Activated gamma-delta T cell treated with anti-CD3 and anti-CD28 coated beads, Interleukin-2, amount 50 U/mL, for 16 hours (primary cell): ENCODE measurements at regions not wholly inside any gene's neighbourhood (a gene's known extent, or its start where the extent isn't known, plus 50 kb on each side); places are given as distances from the start of the nearest gene placed in this dataset.
"Not testable (repeated sequence)": the region's sequence is repeated elsewhere in the genome, so short reads cannot be mapped to it uniquely, and the experiment has no call there.

Experiments
- DNase-seq: peaks from one replicate; pipeline ENCODE4 v3.0.0-alpha.2; 2020; ENCODE audit warnings: low read depth

DNA sequence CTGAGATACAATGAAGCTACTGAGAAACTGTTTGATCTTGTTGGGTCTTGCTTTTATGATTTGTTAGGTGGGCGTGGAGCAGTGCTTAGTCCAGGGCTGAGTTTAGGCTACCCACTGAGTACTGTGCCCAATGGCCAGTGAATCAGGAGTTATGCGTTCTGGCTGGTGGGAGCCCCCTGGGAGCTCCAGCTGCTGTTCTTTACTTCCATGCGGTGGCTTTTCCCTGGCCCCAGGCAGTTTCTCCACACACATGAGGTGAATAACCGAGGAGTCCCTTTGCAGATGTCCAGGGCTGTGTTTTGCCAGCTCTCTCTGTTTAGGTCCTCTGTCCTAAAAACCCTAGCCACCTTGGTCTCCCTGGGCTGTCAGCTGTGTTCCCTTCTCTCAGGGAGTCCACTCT, 106.5 kb downstream of the KLF13 start:
- DNase-seq: no peak

DNA sequence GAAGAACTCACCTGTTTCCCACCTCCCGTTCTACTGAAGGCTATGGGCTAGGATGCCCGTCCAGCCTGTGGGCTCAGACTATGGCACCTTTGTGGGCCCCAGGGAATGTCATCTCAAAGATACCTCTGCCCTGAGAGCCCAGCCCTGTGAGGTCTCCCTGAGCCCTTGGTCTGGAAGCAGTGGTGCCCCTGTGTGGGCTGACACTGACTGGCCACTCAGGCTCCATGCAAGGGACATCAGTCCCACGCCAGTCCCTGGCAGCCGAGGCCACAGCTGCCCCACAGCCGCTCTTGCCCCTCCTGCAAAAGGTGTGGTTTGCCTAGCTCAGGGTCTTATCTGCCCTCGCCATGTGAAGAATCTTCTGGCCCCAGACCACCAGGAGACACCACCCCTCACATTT, 106.9 kb downstream of the KLF13 start:
- DNase-seq: no peak

DNA sequence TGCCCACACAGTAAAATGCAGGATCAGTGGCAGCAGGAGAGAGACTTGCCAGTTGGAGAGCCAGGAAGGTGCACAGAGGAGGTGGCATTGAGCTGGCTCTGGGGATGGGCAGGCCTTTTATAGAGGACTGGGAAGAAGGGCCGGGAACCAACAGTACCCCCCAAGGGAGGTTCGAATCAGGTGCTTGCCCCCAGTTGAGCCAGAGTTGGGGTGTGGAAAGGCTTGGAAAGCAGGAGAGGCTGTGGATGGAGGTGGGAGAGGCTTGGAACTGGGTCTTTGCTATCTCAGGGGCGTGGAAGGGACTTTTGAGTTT, 107.6 kb downstream of the KLF13 start:
- no peak for DNase-seq

DNA sequence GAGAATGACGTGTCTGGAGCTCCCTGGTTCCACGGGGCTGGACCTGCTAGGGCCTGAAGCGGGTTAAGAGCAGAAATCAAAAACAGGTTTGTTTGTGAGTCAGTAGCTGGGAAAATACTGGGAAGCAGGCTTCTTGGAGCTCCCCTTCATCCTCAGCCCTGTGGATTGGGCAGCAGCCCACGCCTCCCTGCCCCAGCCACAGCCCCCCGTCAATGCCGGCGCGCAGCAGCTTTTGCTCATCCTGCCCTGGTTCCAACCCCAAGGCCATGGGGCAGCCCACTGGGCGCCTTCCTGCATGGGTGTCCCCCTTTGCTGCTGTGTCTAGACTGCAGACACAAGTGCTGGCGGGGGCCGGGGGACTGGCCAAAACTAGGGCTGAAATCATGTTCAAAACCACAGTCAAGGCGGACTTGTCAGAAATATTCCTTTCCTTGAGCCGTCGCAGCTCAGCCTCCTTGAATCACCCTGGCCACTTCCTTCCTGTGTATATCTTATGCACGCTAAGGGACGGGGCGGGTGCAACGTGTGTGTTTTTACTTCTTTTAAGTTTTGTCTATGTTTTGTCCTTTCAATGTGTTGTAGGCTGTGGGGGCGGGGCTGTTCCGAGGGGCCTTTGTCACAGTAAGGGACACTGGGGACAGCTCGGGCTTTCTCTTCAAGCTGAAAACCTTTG, 108.1 kb downstream of the KLF13 start:
- DNase-seq: peak; percentile 86

DNA sequence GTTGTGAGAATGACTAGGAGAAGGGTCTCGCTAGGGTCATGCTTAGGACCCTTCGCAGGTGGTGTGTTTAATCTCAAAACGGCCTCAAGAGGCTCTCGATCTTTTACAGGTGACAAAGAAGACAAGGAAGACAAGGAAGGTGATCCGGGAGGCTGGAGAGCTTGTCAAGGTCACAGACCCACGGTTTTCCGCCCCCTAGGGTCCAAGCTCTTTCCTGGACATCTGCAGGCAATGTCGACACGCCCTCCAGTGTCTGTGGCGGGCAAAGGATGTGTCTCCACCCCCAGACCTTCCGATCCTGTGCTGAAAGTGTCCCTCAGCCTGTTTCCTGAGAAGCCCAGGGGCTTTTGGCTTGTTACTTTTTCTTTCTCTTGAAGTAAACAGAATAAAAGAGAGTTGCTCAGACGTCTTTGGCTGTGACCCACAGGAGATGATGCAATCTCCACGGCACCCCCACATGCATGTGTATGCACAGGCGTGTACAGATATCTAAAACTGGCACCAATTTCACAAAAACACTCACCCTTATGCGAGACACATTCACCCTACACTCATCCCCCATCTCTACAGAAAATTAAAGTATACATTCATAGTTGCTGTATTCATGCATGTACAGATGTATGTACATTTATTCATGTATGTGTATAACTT, 108.8 kb downstream of the KLF13 start:
- peak; percentile 75 for DNase-seq

DNA sequence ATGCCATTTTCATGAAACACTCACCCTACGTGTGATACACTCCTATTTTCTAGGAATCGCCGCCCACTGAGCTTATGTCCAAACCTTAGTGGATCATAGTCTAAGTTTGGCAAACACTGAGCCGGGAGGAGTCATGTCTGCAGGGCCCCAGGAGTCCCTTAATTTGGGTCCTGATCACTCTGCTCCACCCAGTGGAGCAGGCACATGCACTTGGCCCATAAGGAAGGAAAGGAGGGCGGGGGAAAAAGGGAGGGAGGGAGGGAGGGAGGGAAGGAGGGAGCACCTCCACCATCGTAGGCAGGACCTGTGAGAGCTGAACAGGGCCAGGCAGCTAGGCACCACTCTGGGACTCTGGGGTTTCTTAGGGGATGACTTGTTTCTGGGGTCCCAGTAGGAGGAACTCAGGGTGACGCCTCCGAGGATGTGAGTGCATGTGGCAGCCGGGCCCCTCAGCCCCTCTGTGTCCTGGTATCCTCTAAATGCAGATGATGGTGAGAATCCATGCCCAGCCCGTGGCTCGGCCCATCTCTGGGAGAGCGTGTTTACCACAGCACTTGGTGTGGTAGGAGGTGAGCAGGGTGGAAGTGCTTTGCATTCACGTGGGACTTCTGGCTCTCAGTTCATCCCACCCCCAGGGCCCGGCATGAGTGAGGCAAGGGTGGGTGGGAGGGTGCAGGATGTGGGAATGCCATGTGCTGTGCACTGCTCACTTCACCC, 109.4 kb downstream of the KLF13 start:
- no peak for DNase-seq

DNA sequence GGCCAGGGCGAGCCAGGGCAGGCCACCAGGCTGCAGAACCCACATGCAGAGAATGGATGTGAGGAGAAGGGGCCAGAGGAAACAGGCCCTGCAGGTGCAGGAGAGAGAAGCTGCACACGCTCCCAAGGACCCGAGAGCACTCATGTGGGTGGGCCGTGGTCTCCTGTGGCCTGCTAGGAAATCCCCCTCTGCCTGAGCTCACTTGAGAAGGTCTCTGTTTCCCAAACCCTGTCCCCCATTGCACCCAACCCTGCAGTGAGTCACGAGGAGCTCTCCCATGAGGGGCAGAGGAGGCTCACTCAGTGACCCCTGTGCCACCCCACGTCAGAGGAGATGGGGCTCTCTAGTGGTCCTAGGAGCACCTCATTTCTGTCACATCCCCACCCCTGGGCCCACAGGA, 111.1 kb downstream of the KLF13 start:
- peak; percentile 54 for DNase-seq

DNA sequence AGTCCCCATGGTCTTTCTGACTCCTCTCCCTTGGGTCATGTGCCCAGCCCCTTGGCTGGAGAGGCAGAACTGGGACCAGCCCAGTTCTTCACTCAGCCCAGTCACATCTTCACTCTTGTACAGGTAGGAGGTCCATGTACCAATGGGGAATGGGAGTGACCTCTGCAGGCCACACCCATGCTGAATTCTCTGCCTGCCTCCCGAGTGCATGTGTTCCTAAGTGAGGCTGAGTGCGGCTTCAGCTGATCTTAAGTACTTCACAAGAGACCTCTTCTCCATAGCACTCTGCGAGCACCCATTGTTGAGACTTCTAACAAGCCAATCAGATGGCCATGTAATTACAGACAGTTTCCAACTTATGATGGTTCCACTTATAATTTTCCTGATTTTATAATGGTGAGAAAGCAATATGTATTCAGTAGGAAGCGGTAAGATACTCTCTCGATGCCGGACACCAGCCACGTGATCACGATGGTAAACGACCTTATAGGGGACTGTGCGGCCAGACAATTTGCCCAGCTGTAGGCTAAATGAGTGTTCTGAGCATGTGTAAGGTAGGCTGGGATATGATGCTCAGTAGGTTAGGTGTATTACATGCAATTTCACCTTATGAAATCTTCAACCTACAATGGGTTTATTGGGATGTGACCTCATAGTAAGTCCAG, 112.1 kb downstream of the KLF13 start:
- DNase-seq: no peak

DNA sequence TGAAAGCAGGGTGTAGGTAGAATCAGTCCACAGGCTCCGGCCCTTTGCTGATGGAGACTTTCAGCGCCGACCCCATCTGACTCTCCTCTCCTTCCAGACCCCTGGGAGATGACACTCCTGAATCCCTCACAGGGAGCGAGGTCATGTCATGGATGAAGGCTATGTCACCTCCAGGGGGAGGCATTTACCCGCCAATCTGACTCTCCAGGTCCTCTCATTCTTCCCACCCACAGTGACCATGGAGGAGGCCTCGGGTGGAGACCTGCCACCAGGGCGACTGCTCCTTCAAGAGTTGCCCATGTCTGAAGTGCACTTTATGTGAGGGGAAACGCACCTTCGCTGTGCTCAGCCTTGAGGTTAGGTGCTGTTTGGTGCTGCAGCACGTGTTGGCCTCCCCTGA, 112.7 kb downstream of the KLF13 start:
- no peak for DNase-seq

DNA sequence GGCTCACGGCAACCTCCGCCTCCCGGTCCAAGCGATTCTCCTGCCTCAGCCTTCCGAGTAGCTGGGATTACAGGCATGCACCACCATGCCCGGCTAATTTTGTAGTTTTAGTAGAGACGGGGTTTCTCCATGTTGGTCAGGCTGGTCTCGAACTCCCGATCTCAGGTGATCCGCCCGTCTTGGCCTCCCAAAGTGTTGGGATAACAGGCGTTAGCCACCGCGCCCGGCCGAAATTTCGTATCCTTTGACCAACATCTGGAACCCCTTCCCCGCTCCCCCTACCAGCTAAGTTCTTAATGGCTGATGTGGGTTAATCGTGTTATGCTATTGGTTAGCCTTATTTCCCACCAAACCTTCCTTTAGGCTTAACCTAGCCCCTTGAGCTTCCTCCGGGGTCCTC, 113.6 kb downstream of the KLF13 start:
- not testable (repeated sequence) for DNase-seq

DNA sequence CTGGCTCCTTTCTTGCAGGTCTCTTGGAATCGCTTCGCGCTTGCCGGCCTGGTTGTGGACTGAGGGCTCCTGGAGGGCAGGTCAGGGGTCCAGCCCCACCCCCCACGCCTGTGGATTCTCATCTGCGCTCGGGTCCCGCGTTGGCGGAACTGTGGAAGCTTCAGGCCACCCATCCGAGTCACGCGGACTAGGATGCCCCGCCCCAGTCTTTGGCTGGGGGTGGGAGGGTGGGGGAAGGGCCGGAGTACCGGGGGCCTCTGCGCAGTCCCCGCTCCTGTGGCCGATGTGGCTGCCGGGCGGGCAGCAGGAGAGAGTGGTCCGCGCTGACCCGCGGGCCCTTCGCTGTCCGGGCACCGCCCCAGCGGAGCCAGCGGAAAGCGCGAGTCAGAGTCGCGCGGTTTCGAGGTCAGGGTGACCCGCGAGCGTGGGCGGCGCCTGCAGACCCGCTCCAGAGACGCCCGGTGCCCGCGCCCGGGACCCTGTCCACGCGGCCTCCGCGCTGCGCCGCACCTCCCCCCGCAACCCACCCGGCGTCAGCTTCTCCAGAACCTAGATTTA, 114.2 kb downstream of the KLF13 start:
- DNase-seq: no peak

DNA sequence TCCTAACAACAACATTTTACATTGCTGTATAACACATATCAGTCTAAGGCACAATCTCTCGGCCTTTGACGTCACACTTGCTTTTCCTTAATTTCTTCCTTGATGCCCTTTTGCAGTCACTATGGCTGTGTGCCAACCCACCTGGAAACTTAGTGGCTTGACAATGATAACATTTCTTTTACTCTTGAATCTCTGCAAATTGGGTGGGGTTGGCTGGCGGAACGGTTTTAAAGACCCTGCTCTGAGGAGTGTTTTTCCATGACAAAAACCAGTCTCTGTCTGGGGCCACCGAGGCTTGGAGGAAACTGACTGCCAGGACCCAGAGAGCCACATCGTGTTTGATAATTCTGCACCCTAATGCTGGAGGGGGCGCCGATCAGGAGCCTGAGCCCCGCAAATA, 115.6 kb downstream of the KLF13 start:
- no peak for DNase-seq

DNA sequence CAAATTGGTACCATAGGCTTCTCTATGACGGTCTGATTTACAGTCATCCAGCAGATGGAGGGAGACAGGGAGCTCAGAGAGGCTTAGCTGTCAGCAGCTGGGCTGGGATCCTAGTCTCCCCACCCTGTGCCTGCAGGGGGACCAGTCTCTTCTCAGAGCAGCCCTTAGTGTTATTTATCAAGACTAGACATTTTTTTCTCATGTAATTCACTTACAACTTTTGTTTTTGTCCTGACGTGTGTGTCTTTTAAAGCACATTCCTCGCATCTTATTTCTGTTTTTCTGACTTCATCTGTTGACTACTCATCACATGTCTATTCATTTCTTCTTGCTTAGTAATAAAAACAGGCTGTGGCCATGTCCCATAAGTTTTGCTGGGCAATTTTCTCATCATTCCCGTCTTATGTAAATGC, 116.1 kb downstream of the KLF13 start:
- no peak for DNase-seq

DNA sequence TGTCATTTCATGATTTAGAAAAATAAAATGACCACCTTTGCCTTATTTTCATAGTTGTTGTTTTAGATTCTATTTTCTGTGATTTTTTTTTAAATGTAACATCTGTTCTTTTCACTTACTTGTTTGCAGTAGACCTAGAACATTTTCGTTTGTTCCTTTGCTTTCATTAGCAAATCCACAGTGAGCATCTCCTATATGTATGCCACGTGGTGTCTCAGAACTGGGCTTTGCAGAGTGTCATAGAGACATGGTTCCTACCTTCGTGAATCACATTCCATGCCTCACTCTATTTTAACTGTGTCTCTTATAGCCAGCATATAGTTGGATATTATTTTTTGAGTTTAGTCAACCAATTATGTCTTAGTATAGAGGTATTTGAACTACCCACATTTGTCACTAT, 118.2 kb downstream of the KLF13 start:
- DNase-seq: no peak

DNA sequence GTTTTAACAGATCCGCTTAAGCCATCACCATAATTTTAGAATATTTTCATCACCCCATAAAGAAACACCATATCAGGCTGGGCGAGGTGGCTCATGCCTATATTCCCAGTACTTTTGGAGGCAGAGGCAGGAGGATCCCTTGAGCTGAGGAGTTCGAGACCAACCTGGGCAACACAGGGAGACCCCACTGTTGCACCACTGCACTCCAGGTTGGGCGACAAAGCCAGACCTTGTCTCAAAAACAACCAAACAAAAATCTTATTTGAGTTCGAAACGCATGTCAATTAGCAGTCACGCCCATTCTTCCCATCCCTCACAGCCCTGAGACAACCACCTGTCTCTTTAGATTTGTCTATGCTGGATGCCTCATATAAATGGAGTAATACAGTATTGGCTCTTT, 119.9 kb downstream of the KLF13 start:
- DNase-seq: no peak

DNA sequence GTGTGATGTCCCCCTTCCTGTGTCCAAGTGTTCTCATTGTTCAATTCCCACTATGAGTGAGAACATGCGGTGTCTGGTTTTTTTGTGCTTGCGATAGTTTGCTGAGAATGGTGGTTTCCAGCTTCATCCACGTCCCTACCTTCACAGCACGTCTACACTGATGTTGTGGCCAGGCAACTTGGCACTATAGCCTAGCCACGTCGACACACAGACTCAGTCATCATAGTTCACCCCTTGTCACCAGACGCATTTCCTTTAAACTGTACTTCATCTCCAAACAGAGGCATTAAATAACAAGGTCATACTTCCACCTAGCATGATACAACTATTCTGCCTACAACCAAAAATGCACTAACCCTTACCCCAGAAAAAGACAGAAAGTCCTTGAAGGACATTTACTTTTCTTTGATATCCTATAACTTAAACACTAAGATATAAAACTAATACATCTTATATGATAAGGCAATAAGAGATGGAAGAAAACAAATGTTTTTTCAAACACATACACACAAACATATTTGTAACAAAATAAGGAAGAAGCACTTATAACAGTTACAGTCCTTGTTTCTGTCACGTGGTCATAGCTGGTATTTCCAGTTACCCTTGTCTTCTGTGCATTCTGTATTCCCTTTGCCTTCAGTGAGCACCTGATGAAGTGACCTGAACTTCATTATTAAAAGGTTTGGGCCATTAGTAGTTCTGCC, 121.4 kb downstream of the KLF13 start:
- no peak for DNase-seq

DNA sequence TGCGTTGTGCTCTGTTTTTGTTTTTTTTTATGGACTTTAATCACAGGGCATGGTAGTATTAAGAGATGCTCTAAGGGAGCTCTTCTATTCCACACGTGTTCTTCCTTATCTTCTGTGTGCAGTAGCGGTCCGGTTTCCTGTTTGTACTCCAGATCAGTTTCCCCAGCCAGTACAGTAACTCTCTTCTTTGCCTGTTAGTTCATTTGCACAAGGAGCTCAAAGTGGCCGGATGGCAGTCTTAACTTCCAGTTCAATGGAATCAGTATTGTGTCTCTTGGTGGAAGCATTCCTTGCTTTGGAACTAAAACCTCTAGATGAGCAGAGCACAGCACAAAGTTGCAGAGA, 122.0 kb downstream of the KLF13 start:
- DNase-seq: no peak

DNA sequence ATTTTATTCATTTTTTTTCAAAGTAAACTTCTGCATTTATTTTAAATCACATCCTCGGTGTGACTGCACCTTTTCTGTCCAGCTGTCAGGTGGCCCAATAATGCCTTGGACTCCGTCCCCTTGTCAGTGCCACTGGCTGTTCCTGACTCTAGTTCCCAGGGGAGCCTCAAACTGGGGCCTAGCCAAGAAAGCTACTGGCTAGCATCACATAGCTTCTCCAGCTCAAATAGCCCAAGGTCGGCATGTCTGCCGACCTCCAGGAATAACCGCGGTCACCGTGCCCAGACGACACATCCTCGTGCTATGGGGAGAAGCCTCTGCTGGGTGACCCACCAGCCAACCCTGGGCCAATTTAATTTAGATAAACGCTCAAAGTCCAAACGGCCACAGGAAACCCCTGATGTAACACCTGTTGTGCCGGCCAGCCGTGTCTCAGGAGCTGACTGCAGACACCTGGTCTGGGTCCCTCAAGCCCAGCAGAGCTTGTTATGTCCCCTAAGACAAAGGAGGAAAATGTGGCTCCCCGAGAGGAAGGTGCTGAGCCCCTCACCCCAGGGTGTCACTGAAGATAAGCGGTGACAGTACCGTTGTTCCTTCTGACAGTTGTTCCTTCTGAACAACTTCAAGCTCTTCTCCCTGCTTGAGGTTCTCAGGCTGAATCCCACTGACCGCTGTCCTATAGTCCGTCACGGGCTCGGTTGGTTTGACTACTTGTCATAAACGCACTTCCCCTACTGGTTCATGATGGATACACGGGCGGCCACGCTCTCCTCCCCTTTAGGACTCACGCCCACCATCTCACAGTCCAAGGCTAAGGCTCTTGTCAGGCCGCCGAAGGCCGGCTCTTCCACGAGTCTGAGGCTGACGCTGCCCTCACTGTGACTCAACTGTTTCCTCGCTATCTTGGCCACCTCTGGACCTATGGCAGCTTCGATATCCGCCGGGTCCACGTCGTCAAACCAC, 126.2 kb downstream of the KLF13 start:
- no peak for DNase-seq

DNA sequence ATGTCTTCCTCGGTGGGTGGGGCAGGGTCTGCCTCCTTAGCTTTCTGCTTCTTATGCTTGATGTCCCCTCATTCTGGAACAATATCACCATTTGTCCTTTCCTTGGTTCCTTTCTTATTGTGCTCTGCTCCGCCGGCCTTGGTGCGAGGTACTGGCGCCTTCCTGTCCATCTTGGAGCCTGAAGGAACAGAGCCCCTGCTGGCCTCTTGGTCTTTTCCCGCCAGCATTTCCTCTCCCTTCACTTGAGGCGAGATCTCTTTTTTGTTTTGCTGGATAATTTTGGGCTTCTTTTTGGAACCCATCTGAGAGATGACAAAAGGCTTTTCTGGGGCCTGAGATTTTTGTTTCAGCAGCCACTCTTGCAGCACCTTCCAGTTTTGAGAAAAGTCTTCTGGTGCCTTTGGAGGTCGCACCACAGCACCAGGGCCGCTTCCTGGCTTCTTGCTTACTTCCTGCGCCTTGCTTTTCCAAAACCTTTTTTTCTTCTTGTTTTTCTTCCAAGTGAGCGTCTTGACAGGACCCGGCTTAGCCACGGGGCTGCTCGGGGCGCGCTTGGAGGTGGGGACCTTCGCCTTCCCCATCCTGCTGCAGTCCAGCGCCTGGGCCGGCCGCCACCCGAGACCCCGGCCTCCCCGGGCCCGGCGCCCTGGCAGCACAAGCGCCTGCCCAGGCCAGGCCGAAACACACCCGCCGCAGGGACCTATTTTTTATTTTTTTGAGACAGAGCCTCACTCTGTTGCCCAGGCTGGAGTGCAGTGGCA, 127.1 kb downstream of the KLF13 start:
- DNase-seq: no peak

DNA sequence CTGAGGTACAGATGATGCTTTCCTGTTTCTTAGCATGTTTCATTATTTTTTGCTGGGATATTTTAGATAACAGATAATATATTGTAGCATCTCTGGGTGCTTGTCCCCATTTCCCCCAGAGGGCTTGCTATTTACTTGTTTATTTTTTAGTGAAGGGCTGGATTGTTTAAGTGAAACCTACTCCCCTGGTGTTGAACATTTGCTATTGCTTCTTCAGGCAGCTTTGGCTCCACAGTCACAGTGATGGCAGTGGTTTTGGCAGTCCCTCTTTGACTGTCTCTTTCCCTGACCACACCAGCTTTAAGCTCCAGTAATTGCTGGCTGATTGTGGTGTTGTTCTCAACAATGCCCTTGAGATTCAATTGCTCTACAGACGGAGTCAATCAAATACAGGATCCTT, 128.9 kb downstream of the KLF13 start:
- no peak for DNase-seq
